Hippocampal formation (tissue), 2 donors: ENCODE measurements at regions not wholly inside any gene's neighbourhood (a gene's known extent, or its start where the extent isn't known, plus 50 kb on each side); places are given as distances from the start of the nearest gene placed in this dataset.
"Not testable (repeated sequence)": the region's sequence is repeated elsewhere in the genome, so short reads cannot be mapped to it uniquely, and the experiment has no call there.

ENCODE experiments used
- DNase-seq, 2 donors: peaks; one replicate each; lab custom pipeline; 2025; lab: John Stamatoyannopoulos, UW

DNA sequence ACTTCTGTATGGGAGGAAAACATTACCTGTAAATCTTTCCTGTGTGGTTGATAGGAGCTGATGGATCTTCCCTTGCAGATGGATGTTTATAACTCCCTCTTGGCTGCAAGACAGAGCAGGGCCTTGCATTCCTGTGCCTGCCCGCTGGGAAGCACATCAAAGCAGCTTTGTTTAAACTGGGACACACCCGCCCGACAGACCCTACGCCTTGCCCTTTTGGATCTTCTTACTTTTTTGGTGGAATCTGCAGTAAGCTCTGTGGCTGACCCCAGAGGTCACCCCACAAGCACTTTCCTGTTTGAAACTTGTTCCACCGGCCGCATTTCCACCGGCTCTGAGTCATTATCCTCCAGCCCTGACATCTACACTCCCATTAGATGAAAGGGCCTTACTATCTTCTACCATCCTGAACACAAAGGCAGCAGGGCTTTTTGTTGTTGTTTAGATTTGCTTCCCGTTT lies 244.1 kb upstream of the STT3B start:
- DNase-seq, result no peak

DNA sequence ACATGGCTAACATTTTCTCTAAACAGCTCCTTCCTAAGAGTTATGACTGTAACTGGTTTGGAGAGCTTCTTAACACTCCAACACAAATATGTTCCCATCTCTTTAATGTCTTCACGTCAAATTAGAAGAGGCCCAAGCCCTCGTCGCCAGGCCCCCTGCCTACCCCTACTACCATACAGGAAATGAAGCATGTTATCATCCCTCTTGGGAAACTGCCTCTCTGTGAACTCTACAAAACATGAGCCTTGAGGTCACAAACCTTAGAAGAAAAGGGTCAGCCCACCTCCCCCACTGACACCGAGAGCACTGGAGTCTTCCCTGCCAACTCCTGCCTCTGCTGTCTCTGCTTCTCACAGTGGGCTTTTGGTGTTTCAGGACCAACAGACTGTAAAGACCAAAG lies 243.1 kb upstream of the STT3B start:
- DNase-seq, result no peak

DNA sequence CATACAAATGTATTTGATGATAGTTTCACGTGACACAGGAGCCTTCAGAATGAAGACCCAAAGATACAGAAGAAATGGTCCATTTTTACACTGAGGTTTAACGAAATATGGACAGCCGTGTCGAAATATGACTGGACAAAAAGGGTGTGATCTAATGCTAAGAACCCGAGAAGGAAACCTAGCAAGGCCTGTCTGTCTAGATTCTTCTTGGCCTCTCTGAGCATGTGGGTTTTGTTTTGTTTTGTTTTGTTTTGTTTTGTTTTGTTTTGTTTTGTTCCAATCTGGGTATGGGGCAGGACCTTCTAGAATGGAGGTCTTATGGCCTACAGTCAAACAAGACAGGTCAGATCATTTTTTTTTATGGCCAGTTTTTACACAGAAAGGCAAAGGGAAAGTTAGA lies 242.7 kb upstream of the STT3B start:
- DNase-seq, result no peak

DNA sequence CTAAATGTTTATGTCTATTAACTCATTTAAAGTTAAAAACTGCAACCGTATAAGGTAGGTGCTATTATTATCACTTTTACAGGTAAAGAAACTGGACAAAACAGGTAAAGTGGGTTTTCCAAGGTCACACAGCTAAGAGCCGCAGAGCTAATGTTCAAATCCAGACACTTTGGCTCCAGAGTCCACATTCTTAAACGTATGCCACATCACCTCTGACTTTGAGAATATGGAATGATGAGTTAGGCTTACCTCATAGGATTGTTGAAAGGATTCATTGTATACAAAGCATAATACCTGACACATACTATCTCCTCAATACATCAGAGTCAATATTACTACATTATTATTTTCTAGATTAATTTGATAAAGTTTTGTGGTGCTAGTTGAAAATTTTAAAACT lies 240.9 kb upstream of the STT3B start:
- no peak for DNase-seq

DNA sequence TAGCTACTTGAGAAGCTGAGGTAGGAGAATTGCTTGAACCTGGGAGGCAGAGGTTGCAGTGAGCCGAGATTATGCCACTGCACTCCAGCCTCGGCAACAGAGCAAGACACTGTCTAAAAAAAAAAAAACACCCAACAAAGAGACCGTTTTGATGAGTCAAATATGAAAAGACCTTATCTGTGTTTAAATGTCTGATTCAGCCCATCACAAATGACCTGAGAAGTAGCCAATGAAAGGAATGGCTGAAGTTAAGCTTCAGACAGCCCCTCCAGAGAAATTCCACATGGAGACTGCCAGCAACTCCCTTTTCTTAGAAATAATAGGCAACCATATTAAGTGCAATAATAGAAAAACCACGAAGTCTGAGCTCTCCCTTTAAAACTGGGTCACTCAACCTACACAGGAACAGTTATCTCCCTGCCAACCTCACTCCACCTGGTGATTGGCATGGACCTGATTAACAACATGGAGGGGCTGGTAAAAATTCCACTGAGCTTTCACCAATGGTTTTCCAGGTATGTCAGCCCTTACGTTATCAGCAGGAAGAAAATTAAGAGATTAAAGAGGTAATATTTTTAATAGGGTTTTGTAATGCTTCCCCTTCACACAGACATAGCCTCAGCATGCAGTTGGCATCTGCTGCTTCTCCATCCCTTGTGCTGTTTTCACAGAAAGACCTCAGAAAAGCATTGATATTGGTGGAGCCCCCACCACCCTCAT lies 238.1 kb upstream of the STT3B start:
- DNase-seq, result no peak

DNA sequence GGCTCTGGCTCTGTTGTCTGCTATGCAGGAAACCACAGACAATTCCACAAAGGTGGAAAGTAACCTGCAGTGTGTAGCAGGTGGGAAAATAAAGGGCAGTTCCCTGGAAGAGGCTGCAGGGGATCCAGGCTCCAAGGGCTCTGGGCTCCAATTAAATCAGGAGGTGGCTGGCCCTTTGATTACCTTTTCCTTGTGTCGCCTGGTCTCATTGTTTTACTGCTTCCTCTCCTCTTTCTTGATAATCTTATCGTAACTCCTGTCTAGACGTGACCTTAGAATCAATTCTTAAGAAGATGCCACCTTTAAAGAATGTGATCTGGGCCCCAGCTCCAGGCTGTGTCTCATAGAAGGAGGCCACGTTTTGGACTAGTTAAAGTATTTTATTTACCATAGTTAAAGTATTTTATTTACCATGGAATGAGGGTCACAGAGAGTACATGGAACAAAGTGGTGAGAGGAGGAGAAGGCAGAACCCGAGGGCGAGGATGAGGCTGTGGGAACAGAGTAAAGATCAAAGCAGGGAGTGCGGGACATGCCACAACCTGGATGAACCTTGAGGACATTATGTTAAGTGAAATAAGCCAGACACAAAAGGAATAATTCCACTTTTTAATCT lies 237.5 kb upstream of the STT3B start:
- DNase-seq, result no peak

DNA sequence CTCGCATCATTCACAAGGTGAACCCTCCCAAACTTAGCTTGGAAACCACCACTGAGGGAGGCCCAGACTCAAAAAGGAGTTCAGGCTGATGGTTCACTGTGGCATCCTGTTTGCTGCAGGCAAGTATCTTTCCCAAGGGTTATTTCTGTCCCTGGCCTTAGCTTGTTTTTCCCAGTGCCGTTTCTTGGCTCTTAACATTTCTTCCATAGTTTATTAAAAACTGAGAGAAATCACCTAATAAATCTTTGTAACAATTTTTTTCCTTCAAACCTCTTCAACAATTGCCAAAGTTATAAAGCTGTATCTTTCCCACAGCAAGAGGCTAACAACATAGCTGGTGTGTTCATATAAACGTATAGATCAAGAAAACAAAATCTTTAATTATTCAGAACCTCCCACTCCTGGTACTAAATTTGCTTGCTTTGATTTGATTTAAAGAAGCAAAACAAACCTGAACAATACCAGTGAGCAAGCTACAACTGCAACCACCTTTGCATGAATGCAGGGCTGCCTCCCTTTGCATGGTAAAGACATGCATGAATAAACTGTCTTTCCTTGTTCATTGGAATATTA lies 234.9 kb upstream of the STT3B start:
- DNase-seq, result no peak

DNA sequence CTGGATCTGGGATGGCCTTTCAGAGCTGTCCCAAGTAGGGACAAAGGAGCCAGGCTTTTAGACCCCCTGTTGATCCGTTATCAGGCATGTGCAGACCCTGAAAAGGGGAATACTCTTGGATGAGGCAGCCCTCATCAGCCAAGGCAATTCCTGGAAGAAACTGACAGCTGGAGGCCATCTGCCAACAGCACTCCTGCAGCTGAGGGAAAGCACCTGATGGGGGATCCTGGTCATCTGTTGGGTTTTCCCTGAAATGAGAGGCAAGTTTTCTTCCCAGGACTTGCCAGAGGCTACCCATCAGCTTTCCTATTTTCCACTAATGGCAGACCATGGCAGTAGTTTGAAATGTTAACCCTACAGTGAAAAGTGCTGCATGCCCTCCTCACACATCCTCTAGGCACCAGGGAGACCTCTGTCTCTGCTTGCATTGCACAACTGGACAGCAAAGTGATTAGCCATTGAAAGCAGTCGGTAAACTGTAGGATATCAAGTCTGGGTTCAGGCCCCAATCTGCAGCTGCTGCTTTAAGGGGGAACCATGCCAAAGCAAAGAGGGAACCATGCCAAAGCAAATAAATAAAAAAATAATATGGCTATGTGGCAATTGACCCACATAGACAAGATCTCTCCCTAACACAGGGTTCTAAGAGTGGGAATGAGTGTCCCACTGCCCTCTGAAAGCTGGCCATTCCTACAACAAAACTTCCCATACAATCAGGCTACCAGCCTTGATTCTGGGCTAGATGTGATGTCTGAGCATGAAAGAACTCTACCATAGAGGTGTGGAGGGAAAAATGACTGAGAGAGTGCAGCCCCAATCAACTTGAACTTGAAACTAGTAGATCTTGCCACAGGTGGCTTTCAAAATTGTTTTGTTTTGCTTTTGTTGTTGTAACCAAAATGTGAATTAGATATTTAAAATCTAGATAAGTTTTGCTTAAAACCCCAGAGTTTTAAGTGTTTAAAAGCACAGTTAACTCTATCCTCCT lies 232.0 kb upstream of the STT3B start:
- no peak for DNase-seq

DNA sequence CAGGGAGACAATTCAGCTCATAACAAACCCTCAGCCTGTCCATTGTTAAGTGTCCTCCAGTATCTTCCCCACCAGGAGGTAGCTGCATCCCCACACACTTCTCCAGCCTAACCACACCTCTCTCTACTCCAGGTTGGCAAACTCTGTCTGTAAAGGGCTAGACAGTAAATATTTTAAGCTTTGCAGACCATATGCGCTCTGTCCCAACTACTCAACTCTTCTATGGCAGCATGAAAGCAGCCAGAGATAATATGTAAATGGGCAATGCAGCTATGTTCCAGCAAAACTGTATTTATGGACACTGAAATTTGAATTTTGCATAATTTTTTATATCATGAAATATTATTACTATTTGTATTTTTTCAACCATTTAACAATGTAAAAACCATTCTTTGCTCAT lies 230.4 kb upstream of the STT3B start:
- DNase-seq, result no peak

DNA sequence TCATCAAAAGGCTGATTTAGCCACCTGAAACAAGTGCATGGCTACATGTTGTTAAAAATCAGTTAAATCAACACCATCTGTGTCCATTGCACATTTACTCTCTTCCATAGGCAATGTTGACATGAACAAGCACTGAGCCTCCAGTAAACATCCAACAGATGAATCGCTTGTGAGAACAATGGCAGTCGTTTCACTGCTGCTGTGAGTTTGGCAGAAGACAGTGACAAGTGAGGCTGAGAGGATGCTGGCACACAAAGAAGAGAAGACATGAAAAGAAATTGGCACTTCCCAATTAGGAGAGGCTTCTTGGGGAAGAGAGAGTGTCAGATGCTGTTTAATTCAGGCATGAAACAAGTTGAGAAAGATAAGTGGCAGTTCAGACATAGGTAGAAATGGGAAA lies 227.4 kb upstream of the STT3B start:
- no peak for DNase-seq

DNA sequence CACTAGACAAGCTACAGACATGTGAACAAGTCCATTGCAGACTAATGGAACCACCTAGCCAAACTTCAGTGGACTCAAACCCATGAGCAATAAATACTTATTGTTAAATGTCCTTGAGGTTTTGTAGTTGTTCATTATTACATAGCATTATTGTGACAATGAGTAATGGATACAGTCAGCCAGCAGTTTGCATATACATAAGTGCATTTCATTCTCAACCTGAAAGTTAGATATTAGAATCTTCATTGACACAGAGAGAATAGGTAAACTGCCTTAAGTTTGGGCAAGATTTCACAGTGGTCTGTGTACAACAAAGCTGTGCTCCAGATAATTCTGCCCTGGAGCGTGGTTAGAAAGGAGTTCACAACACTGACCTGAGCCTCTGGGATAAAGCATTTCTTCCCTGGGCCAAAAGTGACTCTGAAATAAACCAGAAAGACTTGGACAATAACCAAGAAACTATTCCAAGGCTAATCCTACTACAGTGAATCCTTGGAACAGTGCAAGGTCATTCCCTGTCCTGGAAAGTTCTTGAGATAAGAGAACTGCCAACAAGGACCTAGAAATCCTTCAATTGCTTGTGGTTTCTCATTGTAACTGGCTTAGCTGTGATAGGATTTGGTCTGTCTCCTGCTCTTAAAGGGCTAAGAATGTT lies 225.5 kb upstream of the STT3B start:
- no peak for DNase-seq

DNA sequence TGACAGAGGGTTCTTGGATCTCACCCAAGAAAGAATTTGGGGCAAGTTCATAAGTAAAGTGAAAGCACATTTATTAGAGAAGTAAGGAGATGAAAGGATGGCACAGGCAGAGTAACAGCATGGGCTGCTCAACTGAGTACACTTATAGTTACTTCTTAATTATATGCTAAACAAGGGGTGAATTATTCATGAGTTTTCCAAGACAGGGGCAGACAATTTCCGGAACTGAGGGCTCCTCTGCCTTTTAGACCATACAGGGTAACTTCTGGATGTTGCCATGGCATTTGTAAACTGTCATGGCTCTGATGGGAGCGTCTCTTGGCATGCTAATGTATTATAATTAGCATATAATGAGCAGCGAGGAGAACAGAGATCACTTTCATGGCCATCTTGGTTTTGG lies 221.2 kb upstream of the STT3B start:
- DNase-seq, result no peak

DNA sequence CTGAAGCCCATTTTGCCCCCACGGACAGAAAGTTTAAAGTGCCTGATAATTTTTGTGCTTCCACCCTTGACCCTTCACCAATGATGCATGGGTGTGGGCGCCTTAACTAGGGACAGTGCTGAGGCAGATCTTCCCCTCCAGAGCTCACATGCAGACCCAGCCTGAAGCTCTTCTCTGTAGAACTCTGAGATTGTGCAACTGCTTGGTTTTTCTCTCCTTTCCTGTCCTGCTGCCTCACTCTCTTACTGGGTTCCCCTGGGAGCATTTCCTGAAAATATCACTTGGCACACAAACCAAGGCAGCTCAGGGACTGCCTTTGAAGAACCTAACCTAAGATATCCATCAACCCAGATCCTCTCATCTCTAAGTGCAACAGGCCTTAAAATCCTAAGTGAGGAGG lies 220.3 kb upstream of the STT3B start:
- DNase-seq, result no peak

DNA sequence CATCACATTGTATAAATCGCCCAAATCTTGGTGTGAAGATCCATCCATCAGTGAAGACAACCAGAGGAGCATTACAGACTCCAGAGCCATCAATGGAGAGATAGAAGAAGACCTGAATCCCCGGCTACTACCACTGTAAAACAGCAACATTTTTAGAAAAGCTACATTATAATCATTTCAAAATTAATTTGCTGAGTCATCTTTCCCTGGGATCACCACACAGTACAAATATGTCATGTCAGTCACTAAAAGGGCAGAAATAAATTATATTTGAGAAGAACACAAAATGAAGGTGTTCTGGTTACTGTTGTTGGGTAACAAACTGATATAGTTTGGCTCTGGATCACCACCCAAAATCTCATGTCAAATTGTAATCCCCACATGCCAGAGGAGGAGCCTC lies 218.5 kb upstream of the STT3B start:
- DNase-seq, result no peak

DNA sequence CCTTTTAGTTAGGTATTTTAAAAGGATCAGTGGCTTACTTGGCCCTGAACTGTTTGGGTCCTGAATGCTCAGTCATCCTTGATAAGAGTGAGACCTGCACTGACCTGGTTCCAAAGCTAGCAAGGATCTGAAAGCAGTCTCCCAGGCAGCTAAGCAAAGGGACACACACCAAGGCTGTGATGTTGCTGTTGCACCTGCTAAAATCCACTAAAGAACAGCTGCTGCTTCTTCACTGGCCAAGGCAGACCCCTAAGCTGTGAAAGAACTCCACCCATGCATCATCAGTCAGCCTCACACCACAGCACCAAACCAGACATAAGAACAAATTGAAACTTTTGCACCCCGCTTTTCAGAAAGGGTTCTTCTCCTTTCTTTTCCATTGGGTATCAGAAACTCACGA lies 213.4 kb upstream of the STT3B start:
- no peak for DNase-seq

DNA sequence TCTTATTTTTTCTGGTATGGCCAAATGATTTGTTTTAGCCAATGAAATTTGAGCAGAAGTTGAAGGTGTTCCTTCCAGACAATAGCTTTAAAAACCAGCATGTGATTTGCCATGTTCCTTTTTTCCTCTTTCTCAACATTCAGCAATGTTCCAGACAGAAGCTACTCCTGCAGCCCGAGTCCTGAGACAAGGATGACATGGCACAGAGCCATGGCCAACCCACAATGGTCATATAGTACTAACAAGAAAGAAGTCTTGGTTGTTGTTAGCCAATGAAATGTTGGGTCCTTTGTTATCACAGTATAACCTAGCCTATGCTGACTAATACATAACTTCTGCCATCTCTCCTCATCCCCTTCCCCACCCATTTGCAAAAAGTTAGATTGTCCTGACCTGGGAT lies 211.1 kb upstream of the STT3B start:
- DNase-seq, result no peak

DNA sequence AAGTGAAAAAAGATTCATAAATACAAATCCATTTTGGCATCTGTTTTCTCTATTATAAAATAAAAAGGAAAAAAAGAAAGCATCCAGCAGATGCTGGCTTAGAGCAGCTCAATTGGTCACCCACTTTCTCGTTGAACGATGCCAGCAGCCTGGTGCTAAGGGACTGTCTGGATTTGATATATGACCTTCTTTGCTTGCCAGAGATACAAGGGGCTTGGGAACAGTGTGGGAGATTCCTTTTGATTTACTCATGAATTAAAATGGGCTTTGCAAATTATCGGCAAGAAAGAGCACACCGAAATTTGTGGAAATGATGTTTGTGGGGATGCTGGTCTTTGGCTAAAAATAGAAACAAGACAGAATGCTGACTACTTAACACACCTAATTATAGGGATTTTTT lies 210.3 kb upstream of the STT3B start:
- DNase-seq, result no peak

DNA sequence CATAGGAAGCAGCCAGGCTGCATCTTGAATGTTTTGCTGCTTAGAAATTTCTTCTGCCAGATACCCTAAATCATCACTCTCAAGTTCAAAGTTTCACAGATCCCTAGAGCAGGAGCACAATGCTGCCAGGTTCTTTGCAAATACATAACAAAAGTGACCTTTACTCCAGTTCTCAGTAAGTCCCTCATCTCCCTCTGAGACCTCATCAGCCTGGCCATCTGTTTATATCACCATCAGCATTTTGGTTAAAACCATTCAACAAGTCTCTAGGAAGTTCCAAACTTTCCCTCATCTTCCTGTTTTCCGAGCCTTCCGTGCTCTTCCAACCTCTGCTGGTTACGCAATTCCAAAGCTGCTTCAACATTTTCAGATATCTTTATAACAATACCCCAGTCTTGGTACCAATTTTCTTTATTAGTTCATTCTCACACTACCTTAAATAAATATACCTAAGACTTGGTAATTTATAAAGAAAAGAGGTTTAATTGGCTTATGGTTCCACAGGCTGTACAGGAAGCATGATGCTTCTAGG lies 204.8 kb upstream of the STT3B start:
- DNase-seq, result not testable (repeated sequence)

DNA sequence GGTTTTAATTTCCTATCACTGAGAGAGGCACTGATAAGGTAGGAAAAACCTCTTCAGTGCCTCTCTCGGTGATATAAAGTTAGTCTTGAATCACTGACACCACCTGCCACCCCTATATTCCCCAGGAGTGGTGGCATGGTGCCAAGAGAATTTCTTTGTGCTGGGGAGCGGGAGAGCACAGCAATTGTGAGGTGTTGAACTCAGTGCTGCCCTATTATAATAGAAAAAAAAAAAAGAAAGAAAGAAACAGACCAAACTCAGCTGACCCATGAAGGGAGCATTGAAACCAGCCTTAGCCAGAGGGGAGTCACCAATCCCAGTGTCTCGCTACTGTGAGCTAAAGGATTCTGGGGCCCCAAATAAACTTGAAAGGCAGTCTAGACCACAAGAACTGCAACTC lies 201.4 kb upstream of the STT3B start:
- no peak for DNase-seq

DNA sequence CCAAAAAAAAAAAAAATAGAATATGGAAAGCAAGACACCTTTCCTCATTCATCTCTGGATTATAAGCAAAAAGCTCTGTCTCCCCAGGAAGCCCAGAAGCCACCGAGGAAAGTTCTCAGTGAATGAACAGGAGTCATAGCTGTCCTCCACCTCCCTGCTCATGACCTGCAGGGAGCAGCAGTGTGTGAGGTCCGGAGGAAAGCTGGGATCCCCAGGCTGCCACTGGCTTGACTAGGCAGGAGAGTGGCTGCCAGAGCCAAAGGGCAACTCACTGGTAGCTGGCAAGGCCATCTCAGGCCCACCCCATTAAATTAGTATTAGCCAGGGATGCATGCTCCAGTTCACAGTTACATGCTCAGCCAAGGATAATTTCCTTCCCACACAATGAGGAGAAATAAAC lies 191.6 kb upstream of the STT3B start:
- no peak for DNase-seq

DNA sequence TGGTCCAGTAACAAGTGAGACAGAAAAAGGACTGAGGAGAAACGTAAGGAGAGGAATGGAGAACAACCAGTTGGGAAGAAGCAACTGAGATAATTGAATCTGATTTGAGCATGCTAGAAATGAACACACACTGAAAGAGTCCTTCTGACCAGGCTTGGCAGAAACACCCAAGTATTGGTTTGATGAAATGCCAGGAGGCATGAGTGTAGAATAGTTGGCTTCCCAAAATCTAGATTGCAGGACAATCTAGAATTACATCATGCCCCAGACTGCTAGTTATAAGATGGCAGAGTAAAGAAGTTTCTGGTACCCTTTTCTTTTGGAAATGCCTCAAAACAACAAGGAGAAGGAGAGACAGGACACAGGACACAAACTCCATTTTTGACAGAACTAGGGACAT lies 189.7 kb upstream of the STT3B start:
- no peak for DNase-seq

DNA sequence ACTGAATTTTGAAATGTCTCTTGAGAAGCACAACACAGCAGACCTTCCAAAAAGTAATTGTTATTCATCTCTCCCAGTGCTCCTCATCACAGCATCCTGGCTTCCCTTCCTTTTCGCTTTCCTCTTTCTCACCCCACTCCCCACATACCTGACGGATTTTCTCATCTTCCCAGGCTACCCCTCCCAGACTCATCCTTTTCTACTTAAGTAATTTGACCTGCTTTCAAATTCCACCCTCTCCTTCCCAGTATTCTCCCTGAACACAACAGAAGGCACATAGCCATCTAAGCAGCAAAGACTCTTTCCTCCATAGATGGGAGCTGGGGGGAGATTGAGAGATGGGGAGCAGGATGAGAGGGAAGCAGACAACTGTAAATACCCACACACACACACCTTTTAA lies 187.1 kb upstream of the STT3B start:
- no peak for DNase-seq
